ENCODE measurements at regions not wholly inside any gene's neighbourhood (a gene's known extent, or its start where the extent isn't known, plus 50 kb on each side); places are given as distances from the start of the nearest gene placed in this dataset.

DNA sequence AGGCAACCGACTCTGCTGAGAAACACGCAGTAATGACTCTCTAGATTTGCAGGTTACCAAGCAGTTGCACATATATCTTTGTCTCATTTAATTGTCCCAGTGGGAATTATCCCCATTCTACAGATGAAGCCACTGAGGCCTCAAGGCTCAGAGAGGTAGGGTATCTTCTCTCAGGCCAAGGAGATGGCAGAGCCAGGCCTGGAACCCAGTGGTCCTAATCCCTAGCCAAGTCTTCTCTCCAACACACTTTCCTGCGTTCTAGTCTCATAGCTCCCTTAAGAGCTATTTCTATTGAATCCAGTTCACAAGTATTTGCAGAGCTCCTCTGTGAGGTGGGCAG lies 181.3 kb upstream of the BCOR start:
- no peak for DNase-seq (ENCODE audit: low spot score in 2 of 2)

DNA sequence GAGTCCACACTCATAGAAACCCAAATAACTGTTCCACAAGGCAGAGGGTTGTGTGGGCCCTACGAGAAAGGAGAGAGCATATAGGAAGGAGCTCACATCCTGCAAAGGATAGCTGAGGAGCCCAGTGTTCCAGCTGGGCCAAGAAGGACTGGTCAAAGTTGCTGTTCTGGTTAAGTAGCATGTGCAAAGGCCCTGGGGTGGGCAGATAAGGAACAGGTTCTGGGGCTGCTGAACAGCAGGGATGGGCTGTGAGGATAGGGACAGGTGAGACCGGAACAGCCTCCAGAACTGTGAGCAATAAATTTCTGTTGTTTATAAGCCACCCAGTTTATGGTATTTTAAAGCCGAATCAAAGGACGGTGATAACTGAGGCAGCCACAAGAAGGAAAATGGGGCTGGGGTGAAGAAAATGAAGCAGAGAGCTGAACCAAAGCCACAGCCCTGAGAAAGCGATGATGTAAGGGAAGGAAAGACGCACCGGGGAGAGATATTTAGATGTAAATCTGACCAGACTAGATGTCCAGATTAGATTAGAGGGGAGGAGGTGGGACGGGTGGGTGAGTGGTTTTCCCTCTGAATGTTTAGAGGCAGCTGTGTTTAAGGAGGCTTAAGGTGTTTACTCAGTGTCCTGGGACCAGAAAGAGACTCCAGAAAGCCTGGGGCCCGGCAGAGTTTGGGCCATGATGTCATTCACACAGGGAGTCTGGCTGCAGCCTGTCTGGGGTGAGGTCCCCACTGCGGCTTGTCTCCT lies 180.8 kb upstream of the BCOR start:
- no peak overlapping the region for H3K4me3 ChIP-seq
- no peak for DNase-seq (ENCODE audit: low spot score in 2 of 2)
- TF ChIP-seq, protein P1, sequence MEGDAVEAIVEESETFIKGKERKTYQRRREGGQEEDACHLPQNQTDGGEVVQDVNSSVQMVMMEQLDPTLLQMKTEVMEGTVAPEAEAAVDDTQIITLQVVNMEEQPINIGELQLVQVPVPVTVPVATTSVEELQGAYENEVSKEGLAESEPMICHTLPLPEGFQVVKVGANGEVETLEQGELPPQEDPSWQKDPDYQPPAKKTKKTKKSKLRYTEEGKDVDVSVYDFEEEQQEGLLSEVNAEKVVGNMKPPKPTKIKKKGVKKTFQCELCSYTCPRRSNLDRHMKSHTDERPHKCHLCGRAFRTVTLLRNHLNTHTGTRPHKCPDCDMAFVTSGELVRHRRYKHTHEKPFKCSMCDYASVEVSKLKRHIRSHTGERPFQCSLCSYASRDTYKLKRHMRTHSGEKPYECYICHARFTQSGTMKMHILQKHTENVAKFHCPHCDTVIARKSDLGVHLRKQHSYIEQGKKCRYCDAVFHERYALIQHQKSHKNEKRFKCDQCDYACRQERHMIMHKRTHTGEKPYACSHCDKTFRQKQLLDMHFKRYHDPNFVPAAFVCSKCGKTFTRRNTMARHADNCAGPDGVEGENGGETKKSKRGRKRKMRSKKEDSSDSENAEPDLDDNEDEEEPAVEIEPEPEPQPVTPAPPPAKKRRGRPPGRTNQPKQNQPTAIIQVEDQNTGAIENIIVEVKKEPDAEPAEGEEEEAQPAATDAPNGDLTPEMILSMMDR (IDR thresholded peaks at IDR 0.05) = no peak
- TF ChIP-seq EP300 (IDR thresholded peaks at IDR 0.05) (no peak), POLR2AphosphoS5 (IDR thresholded peaks at IDR 0.05) (no peak), POLR2A (IDR thresholded peaks at IDR 0.05) (no peak)
- no peak overlapping the region for H3K27ac ChIP-seq
- no peaks in the 10 kb centered on the region for H3K4me1 ChIP-seq
- H3K9me3 ChIP-seq = no peaks in the 10 kb centered on the region
- no peaks in the 10 kb centered on the region for H3K27me3 ChIP-seq
- WGBS = 73% methylated on average over 10 of the region's 10 CpGs
- H3K36me3 ChIP-seq = no peaks in the 10 kb centered on the region

More for the DNA sequence above, 181.3 kb upstream of the BCOR start:
- Histone ChIP-seq H3K36me3 (no peaks in the 10 kb centered on the region), H3K27me3 (no peaks in the 10 kb centered on the region), H3K27ac (no peak overlapping the region), H3K4me1 (no peaks in the 10 kb centered on the region), H3K4me3 (no peak overlapping the region), H3K9me3 (no peaks in the 10 kb centered on the region)
- WGBS = 88% methylated on average over 3 of the region's 3 CpGs
- TF ChIP-seq EP300 (IDR thresholded peaks at IDR 0.05) = no peak
- no peak for TF ChIP-seq POLR2A (IDR thresholded peaks at IDR 0.05)
- TF ChIP-seq, protein P1 (IDR thresholded peaks at IDR 0.05) = no peak
- no peak for TF ChIP-seq POLR2AphosphoS5 (IDR thresholded peaks at IDR 0.05)

DNA sequence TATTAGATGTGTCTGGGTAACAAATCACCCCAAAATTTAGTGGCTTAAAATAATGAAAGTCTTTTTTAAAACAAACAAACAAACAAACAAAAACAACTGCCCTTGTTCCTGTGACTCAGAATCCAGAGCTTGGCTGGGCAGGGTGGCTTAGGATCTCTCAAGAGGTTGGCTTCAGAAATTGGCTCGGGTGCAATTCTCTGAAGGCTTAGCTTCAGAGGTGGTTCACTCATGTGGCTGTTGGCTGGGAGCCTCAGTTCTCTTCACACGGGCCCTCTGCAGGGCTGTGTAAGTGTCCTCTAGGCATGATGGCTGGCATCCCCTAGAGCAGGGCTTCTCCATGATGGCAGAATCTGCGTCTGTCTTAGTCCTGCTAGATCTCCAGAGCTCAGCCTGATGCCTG lies 179.9 kb upstream of the BCOR start:
- no peak overlapping the region for H3K27ac ChIP-seq
- no peaks in the 10 kb centered on the region for H3K4me1 ChIP-seq
- DNase-seq (ENCODE audit: low spot score in 2 of 2) = no peak
- 77% methylated on average over 3 of the region's 3 CpGs for WGBS
- no peak for TF ChIP-seq POLR2A (IDR thresholded peaks at IDR 0.05)
- TF ChIP-seq, protein P1 (IDR thresholded peaks at IDR 0.05) = no peak
- TF ChIP-seq EP300 (IDR thresholded peaks at IDR 0.05) = no peak
- TF ChIP-seq POLR2AphosphoS5 (IDR thresholded peaks at IDR 0.05) = no peak
- H3K4me3 ChIP-seq = no peak overlapping the region
- no peaks in the 10 kb centered on the region for H3K36me3 ChIP-seq
- H3K27me3 ChIP-seq = no peaks in the 10 kb centered on the region
- no peaks in the 10 kb centered on the region for H3K9me3 ChIP-seq

DNA sequence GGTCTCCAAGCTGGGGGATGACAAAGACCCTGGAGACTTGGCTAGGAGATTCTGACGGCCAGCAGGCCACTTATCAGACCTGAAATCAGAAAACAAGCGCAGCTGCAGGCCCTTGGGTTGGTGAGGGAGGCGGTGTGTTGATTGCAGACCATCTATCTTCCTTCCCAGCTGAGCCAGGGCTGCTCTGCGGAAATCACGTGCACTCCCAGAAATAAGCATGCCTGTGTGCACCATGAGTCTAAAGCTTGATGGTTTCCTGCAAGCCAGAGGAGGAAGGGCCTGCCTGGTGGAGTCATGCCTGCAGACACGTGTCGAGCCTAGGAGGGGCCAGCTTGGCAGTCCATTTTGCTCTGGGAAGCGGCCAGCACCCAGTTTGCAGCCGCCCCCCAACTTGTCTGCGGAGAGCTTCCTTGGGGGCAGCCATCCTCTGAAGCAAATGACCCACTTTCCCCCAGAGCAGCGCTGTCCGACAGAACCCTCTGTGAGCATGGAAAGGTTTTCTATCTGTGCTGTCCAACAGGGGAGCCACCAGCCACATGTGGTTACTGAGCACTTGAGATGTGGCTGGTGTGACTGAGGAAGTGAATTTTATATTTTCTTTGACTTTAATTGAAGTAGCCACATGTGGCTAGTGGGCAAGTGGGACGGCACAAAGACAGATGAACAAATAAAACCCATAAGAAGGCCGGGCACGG lies 175.7 kb upstream of the BCOR start:
- no peaks in the 10 kb centered on the region for H3K9me3 ChIP-seq
- no peaks in the 10 kb centered on the region for H3K27me3 ChIP-seq
- no peak overlapping the region for H3K4me3 ChIP-seq
- TF ChIP-seq POLR2A (IDR thresholded peaks at IDR 0.05) = no peak
- TF ChIP-seq, protein P1 (IDR thresholded peaks at IDR 0.05) = no peak
- no peak for TF ChIP-seq EP300 (IDR thresholded peaks at IDR 0.05)
- TF ChIP-seq POLR2AphosphoS5 (IDR thresholded peaks at IDR 0.05) = no peak
- H3K4me1 ChIP-seq = no peaks in the 10 kb centered on the region
- 75% methylated on average over 12 of the region's 15 CpGs for WGBS
- H3K27ac ChIP-seq = no peak overlapping the region
- H3K36me3 ChIP-seq = no peaks in the 10 kb centered on the region
- no peak for DNase-seq (ENCODE audit: low spot score in 2 of 2)

DNA sequence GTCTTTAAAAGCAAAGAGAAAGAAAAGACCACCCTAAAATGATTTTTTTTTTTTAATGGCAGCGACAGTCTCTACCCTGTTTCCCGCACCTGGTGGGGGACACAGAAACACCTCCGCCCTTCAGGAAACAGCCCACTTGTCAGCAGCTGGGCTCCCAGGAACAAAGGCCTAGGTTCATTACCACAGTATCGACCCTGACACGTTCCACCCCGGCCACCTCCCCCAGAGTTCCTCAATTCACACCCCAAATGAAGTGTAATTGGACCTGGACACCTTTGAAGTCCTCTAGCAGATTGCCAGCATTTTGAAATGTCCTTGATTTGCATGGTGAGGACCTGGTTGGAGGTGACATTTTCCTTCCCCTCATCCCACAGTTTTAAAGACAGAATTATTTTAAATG lies 175.0 kb upstream of the BCOR start:
- no peak for DNase-seq (ENCODE audit: low spot score in 2 of 2)
- Histone ChIP-seq H3K27ac (no peak overlapping the region), H3K4me3 (no peak overlapping the region), H3K27me3 (no peaks in the 10 kb centered on the region), H3K36me3 (no peaks in the 10 kb centered on the region), H3K9me3 (no peaks in the 10 kb centered on the region), H3K4me1 (peaks cover 1% of the 10 kb centered on the region)
- whole genome bisulfite sequencing = 68% methylated on average over 6 of the region's 6 CpGs
- TF ChIP-seq POLR2AphosphoS5 (IDR thresholded peaks at IDR 0.05) (no peak), EP300 (IDR thresholded peaks at IDR 0.05) (no peak), POLR2A (IDR thresholded peaks at IDR 0.05) (no peak)
- TF ChIP-seq, protein P1 (IDR thresholded peaks at IDR 0.05) = no peak

Measured in suprapubic skin (tissue), 4 donors.